ENCODE measurements at regions not wholly inside any gene's neighbourhood (a gene's known extent, or its start where the extent isn't known, plus 50 kb on each side); places are given as distances from the start of the nearest gene placed in this dataset.
A peak's percentile ranks its signal among the peaks of the same experiment; 100 is the strongest.
"Not testable (repeated sequence)": the region's sequence is repeated elsewhere in the genome, so short reads cannot be mapped to it uniquely, and the experiment has no call there.

DNA sequence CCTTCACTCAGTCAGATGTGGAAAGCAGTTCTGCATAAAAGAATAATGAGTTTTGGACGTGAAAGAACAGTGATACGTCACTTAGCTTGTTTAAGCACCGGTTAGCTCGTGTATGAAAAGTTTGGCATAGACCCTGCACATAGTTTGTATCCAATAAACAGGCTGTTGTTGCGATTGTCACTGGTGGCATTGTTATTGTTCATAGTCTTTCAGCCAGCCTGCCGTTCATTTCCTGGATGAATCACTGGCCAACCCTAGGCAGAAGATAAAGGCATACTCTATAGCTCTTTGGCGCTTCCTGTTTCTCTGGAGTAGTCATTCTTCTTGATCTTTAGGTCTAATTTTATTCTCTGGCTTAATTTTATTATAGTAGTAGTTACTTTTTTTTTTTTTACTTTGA is 57.8 kb upstream of the ANKRD30A start:
- DNase-seq: no peak

DNA sequence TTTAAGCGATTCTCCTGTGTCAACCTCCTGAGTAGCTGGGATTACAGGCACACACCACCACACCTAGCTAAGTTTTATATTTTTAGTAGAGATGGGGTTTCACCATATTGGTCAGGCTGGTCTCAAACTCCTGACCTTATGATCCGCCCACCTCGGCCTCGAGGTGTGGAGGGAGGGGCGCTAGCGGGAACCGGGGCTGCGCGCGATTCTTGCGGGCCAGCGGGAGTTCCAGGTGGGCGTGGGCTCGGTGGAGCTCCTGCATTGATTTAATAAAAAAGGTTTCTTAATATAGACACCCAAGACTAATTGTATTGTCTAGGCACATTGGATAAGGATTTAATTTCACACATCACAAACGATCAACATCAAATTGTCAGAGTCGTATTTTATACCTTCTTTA is 63.1 kb upstream of the ANKRD30A start:
- DNase-seq: not testable (repeated sequence)

DNA sequence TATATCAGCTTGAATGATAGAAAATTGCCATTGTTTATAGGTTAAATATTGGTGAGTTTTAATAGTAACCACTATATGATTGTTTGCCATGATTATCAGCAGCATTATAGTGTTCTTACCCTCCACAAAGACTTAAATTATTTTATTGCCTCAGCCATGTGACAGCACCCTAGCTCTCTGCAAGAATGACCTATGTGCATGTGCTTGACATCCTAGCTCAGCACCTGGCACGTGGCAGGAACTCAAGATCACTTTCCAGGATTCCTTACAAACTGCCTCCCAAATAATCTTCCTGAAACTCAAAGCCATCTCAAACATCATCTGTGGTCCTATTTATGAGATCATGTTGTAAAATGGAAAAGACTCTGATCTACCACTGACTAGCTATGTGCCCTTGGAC is 68.1 kb upstream of the ANKRD30A start:
- DNase-seq: no peak

DNA sequence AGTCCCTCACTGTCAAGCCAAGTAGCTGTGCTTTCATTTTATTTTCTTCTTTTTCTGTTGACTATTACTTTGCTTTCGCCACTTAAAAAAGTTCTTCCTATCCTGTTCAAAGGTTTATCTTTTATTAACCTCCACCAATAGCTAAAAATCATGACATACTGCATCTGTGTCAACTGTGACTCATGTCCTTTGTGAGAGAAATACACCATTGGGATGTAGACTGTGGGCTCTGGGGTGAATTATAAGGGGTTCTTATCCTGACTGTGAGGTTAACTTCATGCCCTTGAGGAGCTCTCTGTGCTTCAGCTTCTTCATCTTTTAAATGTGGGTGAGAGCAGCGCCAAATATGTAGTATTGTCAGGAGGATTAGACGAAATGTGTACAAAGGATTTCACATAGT is 71.9 kb upstream of the ANKRD30A start:
- DNase-seq: no peak

DNA sequence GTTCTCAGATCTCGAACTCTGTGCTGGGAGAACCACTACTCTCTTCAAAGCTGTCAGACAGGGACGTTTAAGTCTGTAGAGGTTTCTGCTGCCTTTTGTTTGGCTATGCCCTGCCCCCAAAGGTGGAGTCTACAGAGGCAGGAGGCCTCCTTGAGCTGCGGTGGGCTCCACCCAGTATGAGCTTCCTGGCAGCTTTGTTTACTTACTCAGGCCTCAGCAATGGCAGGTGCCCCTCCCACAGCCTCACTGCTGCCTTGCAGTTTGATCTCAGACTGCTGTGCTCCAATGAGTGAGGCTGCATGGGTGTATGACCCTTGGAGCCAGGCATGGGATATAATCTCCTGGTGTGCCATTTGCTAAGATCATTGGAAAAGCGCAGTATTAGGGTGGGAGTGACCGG is 75.4 kb upstream of the ANKRD30A start:
- DNase-seq: not testable (repeated sequence)

DNA sequence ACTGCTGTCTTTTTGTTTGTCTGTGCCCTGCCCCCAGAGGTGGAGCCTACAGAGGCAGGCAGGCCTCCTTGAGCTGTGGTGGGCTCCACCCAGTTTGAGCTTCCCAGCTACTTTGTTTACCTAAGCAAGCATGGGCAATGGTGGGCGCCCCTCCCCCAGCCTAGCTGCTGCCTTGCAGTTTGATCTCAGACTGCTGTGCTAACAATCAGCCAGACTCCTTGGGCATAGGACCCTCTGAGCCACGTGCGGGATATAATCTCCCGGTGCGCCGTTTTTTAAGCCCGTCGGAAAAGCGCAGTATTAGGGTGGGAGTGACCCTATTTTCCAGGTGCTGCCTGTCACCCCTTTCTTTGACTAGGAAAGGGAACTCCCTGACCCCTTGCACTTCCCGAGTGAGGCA is 81.1 kb upstream of the ANKRD30A start:
- not testable (repeated sequence) for DNase-seq

DNA sequence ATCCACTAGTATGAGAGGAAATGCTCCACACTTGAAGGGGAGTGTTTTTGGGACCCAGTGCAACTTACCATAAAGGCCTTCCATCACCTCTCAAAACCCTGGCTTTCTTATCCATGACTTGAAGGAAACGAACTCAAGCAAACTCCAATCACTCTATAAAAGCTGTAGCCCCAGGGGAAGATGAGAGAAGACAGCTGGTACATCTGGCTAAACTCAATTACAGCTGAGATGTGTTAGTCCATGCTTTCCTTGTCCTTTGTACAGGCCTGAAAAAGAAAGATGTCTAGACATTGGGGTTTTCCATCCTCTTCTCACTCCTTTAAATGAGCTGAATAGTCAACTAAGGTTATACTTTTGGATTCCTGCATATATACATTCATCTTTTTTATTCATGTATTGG is 89.5 kb upstream of the ANKRD30A start:
- no peak for DNase-seq

DNA sequence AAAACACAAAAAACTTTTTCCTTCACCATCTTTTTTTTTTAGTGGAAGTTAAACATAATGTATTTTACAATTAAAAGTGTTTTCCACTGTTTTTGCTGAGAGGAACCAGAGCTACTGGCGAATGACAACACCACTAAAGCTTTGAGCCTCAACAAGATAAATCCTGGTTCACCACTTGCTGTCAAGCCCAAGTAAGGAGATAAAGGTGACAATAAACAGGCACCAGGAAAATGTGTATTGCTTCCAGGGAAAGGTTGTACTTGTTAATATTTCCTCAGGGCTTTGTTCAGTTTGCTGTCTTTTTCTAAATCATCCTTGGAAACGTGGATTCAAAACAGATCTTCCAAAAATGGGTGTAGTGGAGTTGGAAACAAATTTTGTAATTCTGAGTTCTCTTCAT is 109.9 kb upstream of the ANKRD30A start:
- no peak for DNase-seq

DNA sequence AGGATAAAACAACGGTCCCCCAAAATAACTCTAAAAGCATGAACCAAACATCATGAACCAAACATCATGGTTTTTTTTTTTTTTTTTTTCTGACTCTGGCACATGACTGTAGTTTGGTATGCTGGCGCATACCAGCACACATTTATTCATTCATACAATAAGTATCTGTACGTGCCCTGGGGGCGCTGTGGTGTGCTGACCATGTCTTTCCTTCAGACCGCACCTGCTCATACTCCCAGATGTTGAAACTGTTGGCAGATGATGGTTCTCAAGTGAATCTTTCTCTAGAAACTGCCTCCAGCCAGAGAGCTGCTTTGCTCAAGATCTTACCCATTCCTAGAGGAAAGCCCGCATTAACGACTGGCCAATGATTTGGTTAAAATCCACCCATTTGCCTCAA is 114.7 kb upstream of the ANKRD30A start:
- DNase-seq: no peak

DNA sequence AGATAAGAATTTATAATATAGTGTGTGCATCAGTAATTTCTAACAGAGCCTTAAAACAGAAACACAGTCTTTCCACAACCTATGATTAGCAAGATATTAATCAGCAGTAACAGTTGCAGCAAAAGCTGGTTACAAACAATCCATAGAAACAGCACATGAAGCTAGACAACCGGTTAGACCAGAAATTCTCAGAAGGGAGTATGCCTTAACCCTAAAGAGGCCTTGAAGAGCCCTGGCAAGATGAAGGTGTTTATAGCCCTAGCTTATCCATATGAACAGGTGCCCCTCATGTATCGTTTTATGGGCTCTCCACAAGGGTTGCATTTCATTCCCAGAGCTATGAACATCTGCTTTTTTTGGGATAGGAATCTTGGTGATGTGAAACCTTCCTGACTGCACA is 117.1 kb upstream of the ANKRD30A start:
- DNase-seq: not testable (repeated sequence)

DNA sequence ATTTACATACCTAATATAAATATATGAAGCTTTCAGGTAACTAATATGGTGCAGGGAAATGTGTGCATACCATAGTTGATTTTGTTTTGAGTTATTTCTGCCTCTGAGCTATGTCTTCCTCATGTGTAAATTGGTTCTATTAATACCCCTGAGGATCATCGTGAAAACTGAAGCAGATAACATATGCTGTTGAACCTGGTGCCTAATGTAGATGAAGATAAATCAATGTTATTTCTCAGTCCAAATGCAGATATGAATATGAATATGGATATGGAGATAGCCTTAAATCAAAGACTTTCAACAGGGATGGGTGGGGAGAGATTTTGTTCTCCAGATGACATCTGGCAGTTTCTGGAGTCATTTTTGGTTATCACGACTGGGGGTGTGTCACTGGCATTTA is 122.3 kb upstream of the ANKRD30A start:
- no peak for DNase-seq

DNA sequence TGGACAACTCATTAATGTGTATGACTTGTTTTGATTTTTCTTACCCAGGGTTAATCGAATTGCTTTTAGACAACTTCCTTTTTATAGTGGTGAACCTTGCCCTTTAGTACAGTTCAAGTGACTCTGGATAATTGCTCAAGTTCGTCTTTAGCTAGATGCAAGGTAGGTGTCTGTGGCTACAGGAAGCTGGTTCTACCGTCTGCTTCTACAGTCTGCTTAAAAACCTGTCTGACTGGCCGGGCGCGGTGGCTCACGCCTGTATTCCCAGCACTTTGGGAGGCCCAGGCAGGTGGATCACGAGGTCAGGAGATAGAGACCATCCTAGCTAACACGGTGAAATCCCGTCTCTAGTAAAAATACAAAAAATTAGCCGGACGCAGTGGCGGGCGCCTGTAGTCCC is 129.6 kb upstream of the ANKRD30A start:
- DNase-seq: not testable (repeated sequence)

DNA sequence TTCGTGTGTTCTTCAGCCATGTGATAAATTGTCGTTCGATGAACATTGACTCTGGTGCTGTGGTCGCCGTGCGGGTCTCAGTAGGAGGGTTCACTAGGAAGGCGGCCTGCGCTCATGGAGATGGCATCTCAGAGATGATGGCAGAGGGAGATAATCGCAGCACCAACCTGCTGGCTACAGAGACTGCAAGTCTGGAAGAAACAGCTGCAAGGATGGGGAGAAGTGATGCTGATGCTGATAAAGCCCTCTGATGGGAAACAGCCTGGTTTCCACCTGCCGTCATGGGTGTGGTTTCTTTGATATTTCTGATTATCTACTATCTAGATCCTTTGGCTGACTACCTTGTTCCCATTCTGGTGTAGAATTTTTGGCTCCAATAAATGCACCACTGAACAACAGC is 130.5 kb upstream of the ANKRD30A start:
- DNase-seq: no peak

DNA sequence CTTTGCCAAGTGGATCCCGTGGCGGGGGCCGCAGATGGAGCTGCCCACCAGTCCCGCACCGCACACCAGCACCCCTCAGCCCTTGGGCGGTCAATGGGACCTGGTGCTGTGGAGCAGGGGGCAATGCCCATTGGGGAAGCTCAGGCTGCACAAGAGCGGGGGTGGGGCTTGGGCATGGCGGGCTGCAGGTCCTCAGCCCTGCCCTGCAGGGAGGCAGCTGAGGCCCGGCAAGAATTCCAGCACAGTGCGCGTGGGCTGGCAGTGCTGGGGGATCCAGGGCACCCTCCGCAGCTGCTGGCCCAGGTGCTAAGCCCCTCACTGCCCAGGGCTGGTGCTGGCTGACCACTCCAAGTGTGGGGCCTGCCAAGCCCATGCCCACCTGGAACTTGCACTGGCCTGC is 136.2 kb upstream of the ANKRD30A start:
- DNase-seq: no peak

DNA sequence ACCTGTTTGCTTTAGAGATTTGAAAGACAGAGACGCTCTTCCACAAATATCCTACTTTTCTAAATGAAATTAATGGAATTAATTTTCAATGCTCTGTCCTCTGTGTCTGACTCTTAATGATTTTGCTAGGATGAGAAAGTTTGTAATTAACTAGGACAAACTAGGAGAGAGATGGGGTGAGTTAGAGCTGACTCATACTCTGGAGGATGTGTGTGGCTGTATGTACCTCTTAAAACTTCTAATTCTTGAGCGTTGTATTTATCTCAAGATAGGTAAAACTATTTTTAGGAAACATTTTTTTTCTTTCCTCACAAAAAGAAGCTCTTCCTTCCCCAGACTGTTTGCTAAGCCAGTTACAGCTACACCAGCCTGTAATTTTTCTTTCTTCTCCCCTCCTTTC is 178.8 kb upstream of the ANKRD30A start:
- no peak for DNase-seq

DNA sequence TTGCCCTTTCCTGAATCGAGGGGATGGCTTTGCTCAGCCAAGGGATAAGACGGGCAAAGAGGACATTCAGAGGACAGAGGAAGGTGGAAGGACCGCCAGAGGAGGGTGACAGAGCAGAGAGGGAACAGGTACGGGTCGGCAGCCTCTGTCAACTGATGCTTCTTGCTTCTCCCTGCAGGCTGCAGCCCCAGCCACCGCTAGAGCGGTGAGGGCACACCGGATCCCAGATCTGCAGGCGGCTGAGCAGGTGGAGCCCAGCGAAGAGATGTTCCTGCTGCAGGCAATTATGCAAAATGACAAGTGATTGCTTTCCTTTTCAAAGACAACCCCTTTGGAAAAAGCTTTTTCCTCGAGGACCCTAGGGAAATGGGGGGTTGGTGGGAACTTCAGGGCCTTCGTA is 181.9 kb upstream of the ANKRD30A start:
- no peak for DNase-seq

DNA sequence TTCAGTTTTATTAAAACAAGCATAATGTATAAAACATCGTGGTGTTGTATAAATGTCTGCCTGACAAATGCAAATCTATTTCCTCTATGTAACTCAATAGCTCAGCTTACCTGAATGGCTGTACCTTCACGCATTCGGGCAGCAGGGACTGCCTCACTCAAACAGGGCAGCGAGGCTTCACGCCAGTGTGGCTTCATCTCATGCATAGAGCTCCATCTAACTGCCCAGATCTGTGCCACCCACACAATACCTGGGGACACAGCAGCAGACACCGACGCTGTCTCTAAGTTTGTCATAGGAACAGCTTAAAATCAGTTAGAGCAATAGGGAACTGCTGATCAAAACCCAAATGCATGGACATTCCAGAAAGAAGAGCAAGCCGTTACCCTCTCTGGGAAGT is 182.8 kb upstream of the ANKRD30A start:
- no peak for DNase-seq

DNA sequence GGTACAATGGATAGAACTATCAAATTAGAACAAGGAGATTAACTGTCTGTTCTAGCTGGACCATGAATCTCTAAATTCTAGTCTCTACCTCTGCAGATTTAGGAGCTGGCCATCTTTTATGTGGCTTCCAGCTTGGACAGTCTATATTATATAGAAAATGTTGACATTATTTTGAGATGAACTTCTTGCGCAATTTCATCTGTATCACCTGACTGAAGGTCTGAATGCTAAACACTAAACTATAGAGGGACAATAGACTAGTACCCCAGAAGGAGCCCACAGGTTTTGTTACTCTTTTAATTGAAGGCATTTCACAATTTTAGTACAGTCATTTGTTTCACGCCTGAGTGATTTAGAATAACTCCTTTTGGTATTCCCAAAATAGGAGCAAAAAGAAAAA is 222.4 kb upstream of the ANKRD30A start:
- DNase-seq: no peak

DNA sequence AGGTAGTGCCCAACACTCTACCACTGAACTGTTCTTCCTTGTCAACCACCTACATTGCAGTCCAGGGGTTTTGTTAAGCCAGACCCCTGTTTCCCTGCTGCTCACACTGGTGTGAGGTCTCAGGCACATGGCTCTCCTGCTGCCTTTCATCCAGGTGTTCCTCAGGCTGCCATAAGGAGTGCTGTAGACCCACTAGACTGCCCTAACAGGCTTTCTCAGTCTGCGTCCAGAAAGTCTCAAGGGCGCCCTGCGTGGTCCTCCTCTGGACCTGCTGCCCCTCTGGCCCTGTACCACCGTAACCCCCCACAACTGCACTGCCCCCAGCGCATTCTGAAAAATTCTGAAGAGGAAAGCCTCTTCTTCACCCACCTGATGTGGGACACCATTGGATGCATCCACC is 225.7 kb upstream of the ANKRD30A start:
- DNase-seq: no peak

DNA sequence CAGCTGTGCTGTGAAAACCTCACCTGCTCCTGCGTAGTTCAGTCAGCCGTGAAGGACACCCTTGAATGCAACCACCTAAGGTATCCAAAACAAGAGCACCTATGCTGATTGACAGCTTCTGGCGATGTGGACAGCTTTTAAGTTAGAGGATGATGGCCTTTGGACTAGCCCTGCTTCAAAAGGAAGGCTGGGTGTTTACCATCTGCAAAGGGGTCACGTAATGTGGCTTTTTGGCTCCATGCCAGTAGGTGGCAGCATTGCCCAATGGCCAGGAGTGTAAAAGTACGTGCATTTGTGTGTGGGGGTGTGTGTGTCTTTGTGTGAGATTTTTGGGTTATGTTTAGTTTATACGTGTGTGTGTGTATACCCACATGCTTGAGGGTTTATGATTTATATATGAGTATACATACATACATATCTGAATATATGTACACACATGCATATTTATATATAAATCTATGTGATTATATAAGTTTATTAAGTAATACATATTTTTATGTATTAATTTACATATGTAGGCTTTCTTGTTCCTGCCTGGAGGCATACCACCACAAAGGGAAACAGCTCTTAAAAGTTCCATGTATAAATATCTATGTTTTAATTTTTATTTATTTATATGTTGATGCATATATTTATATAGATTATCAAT is 236.3 kb upstream of the ANKRD30A start:
- DNase-seq: peak; percentile 29

DNA sequence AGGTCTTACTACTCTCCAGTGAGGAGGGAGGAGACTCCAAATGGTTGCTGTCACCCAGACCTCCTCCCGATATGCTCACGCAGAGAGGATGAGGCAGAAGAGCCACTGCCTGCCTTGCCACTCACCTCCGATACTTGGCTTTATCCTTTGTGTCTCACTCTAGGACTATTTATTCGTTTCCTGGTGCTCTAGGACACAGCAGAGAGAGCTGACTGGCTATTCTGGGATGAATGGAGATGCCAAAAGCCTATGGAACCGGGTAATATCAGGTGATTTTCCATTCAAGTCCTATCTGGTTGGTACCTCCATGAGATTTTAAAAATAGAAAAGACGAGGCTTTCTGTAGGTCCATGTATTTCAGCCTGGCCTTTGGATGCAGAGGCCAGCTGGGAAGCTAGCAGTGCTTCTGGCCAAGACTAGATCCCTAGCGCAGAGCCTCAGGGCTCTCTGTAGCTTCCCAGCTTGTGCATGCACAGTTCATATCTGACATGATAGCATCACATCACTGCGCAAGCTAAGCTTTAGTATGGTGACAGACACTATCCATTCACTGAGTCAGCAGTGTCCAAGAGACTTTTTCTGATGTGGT is 239.0 kb upstream of the ANKRD30A start:
- no peak for DNase-seq

DNA sequence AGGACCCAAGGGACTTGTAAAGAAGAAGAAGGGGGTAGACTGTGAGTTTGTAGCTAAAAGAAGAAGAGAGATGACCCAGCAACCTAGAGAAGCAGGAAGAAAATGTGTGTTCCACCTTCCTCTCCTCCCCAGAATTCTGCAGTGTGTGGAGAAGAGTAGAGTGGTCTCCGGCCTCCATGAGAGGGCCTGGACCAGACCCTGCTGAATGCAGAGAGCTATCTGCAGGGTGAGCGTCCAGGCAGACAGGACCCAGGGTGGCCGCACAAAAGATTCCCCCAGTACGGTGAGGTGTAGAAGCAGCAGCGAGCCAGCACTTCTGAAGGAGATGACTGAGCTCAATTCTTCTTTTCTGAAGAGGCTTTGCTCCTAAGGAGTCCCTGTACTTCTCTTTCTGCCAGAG is 239.7 kb upstream of the ANKRD30A start:
- DNase-seq: no peak

DNA sequence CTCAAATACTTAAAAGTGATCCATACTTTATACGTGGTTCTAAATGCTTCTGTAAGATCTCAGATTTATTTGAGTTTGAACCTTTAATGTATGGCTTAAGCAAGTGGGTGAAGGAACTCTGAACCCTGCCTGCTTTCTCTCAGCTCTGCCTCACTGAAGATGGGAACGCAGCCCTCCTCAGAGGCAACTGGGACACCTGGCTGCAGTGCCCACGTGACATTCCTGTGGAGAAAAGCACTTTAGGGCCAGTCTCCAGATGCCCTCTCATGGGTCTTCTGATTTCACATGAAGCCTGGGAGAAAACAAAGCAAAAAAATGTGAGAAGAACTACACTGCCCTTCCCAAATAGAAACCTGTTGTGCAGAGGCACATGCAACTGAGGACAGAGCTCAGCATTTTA is 242.6 kb upstream of the ANKRD30A start:
- no peak for DNase-seq

DNA sequence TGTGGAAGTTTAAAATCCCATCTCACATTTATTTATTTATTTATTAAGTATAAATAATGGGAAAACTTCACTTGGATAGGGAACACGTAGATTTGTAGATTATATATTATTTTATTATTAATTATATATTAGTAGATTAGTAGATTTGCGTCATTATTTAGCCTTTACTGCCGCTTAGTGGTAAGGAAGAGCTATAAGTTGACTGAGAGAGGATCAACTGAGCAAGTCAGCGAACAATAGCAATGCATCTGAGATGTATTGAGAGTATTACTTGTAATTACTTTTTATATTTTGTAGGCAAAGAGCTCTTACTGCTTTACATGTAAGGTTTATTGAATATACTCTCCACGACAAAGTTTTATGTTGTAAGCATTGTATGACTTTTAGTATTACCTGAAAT is 244.5 kb upstream of the ANKRD30A start:
- DNase-seq: no peak

DNA sequence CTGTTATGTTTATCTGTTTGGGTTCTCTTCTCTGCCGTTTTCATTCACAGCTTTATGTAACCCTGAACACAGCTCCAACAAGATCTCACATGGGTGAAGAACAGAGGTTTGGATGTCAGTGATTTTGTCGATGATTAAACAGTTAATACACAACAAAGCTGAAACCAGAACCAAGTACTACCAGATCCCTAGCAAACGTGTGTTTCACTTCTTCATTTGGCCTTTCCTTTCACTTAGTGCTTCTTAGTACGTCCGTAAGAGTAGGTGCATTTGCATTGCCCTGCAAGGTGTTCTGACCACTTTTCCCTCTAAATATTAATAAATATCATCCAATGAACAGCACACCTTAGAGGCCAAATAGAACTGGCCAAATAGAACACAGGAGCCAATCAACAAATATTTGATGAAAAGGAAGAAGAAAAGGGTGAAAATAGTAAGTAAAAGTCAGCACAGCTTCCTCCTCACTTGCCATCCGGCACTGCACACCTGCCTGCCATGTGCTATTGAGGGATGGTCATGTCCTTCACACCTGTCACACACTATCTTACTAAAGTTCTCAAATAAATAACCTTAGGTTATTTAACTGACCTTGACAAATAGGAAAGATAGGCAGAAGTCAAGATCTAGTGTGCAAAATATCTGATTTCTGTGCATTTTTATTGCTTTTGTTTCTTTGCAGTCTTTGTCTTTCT is 252.6 kb upstream of the ANKRD30A start:
- DNase-seq: no peak

Measured in activated T-cell treated with anti-CD3 and anti-CD28 coated beads, Interleukin-2, amount 50 U/mL, for 1 hour (primary cell).